ENCODE measurements at regions not wholly inside any gene's neighbourhood (a gene's known extent, or its start where the extent isn't known, plus 50 kb on each side); places are given as distances from the start of the nearest gene placed in this dataset.
"Not testable (repeated sequence)": the region's sequence is repeated elsewhere in the genome, so short reads cannot be mapped to it uniquely, and the experiment has no call there.

DNA sequence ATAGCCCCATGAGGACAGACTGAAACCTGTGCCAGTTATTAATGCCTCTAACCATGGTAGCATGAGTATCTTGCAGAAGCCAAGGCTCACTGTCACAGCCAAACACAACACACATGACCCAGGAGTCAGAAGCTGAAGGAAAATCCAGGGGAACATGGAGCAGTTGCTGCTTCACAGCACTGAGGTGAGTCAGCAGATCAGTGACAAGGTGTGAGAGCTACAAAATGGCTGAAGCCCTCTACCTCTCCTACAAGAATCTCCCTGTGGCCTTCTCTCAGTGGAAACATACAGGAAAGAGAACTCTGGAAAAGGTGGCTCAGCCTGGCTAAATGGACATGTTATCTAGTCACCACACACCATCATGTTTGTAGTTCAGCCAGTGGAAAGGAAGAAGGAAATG, 93.5 kb downstream of the NAB1 start:
- DNase-seq: no peak

GRCh38 chr2:190744041-190744440, 95.2 kb downstream of the NAB1 start:
- no peak for DNase-seq

DNA sequence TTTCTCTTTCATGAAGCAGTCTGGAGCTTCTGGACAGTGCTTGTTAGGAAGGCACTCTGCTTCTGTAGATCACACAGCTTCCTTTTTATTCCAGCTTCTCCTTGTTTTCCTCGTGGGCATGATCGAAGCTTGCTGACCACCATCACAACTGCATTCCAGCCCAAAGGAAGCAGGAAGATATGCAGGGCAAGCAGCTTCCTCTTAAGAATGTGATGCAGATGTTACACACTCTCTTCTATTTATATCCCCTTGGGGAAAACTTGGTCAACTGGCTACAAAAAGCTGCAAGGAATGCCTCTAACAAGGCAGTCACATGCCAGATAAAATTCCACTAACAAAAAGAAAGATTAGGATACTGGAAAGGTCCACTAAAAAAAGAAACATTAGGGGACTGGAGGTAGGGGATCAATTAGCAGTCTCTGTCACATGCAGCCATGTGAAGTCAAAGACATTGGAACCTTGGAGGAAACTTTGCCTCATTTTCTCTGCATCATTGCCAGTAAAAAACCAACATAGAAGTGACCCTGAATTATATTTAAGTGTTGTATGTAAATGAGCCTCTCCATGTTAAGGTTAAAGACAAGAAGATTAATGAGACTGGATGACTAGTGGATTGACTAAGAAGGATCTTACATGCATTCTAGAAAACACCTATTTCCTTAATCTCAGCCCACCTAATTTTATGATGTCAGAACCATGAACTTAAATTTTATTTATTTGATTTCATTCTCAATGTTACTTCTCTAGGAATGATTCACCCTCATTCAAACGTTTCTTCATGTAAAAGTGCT, 98.3 kb downstream of the NAB1 start:
- no peak for DNase-seq

DNA sequence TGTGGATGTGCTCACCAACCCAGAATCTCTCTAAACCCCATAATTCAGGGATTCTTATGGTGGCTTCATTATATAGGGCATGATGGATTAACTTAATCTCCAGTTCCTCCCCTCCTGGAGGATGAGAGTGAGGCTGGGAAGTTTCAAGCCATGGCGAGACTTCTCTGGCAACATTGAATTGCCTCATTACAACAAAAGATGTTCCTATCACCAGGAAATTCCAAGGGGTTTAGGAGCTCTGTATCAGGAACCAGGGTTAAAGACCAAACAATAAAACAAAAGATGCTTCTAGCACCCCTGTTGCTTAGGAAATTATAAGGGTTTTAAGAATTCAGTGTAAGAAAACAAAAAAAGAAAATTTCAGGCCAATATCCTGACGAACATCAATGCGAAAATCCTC, 100.1 kb downstream of the NAB1 start:
- DNase-seq: no peak

- DNase-seq: no peak
Observed at GRCh38 chr2:190755772-190756415, 107.0 kb downstream of the NAB1 start.

DNA sequence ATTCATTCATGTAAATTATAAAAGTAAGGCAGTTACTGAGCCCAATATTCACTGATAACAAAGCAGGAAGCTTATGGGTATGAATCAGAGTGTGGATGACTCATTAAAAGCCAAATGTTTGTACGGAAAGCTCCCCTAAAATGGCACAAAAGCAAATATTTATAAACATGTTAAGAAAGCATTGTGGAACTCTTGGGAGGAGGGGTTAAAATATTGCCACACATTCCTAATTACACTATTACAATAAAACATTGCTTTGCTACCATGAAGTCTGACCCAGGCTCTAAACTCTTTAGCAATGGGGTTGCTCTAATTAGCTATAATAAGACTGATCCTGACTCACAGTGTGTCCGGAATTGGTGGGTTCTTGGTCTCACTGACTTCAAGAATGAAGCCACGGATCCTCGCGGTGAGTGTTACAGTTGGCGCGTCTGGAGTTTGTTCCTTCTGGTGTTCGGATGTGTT, 110.9 kb downstream of the NAB1 start:
- no peak for DNase-seq

DNA sequence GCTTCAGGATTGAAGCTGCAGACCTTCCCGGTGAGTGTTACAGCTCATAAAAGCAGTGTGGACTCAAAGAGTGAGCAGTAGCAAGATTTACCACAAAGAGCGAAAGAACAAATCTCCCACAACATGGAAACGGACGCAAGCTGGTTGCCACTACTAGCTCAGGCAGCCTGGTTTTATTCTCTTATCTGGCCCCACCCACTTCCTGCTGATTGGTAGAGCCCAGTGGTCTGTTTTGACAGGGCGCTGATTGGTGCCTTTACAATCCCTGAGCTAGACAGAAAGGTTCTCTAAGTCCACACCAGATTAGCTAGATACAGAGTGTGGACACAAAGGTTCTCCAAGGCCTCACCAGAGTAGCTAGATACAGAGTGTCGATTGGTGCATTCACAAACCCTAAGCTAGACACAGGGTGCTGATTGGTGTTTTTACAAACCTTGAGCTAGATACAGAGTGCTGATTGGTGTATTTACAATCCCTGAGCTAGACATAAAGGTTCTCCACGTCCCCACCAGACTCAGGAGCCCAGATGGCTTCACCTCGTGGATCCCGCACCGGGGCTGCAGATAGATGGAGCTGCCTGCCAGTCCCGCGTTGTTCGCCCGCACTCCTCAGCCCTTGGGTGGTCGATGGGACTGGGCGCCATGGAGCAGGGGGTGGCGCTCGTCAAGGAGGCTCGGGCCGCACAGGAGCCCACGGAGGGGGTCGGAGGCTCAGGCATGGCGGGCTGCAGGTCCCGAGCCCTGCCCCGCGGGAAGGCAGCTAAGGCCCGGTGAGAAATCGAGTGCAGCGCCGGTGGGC, 111.7 kb downstream of the NAB1 start:
- DNase-seq: not testable (repeated sequence)

DNA sequence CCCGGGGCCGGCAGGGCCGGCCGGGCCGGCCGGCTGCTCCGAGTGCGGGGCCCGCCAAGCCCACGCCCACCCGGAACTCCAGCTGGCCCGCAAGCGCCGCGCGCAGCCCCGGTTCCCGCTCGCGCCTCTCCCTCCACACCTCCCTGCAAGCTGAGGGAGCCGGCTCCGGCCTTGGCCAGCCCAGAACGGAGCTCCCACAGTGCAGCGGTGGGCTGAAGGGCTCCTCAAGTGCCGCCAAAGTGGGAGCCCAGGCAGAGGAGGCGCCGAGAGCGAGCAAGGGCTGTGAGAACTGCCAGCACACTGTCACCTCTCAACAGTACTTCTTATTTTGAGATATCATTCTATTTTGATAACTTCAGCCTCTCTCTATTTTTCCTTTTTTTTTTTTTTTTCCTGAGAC, 112.3 kb downstream of the NAB1 start:
- DNase-seq: not testable (repeated sequence)

DNA sequence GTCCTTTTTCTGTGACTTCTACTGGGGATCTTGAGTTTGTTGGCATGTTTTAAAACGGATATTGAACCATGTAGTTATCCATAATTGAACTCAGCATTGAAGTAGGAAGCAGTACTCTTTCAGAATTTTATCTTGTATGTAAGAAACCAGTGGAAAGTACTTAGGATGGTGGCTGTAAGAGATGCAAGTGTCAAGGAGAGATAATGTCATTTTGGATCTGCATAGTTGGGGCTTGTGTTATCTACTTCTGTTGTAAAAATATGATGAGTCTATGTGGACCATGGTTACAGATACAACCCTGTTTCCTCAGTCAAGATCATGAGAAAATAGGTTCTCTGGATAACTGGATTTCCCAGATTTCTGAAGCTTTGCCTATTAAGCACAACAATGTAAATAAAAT, 113.7 kb downstream of the NAB1 start:
- no peak for DNase-seq

- DNase-seq: no peak
Observed at GRCh38 chr2:190763100-190763499, 114.2 kb downstream of the NAB1 start.

DNA sequence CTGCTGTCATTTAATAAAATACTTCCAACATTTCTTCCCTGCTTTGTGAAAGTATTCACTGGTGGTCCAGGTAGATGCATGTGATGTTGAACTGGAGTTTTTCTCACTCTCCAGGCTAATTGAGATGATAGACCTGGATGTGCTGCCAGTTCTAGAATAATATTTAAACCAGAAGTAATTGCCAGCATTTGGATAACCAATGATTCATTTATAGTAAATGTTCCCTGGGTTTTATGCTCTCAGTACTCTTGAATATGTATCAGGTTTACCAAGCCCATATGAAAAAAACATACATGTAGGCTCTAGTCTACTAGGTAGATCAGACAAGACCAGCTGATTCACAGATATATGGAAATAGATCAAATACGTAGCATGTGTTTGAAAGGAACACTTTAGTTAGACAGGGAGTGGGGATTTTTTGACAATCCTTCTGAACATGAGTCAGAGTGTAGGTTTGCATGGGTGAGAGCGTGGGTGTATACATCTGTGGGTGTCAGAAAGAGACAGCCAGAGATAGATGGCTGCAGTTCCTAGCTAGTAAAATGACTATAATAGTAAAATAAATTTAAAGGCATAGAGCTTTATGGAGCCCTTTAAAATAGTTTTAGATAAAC, 115.1 kb downstream of the NAB1 start:
- DNase-seq: no peak

DNA sequence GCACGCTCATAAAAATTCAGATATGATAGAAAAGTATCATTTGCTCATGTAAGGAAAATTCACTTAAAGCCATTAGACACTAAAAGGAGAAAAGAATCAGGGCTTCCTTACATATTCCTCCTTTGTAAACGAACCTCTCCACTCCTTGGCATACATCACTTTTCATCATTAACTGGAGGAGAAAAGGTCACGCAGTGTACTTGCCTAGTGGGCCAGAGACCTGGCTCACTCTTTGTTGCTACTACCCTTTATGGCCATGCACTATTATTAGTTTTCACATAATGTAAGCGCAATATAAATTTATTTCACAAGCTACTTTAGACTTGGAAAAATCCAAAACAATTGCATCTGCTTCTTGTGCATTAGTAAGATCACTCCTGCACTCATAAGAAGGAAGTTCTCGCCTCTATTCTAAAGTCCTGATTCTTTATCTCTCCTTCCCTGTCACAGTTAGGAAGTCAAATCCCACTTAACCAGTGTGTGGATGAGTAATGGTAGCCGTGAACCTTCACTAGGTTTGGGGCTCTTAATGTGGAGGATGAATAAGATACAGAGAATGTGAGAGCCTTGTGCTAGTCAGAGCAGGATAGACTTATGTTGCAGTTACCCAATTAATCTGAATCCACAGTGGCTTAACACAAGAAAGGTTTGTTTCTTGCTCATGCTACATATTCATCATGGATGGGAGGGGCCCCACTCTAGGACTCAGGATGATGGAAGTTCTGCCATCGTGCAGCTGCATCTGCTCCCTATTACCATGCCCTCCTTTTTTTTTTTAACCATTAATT, 115.0 kb upstream of the GLS start:
- no peak for DNase-seq

DNA sequence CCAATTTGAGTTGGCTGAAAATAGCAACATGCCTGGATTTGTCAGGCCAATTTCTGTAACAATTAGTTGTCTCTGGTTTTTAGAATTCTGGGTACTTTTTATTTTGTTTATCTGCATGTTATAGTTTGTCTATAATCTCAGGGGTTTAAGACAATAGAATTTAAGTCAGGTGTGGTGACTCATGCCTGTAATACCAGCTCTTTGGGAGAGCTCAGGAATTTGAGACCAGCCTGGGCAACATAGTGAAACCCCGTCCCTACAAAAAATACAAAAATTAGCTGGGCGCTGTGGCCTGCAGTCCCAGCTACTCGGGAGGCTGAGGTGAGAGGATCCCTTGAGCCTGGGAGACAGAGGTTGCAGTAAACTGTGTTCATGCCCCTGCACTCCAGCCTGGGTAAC, 114.4 kb upstream of the GLS start:
- DNase-seq: no peak

DNA sequence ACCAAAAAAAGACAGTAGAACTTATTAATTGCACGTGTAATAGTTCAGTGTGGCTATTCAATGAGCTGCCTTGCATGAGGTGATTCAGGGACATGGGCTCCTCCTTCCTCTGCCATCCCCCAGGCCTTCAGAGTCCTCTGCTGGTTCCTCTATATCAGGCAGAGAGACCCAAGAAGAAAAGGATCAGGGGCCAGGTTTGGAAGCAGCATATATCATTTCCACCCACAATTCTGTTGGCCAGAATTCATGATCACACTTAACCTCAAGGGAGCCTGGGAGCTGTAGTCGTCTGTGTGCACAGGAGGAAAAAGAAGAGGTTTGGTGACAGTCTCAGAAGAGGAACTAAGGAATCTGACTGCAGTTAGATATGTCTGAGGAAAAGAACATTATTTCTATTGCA, 114.0 kb upstream of the GLS start:
- no peak for DNase-seq

- no peak for DNase-seq
Observed at GRCh38 chr2:190767821-190768220, 112.8 kb upstream of the GLS start.

- DNase-seq: no peak
Observed at GRCh38 chr2:190769258-190769657, 111.4 kb upstream of the GLS start.

GRCh38 chr2:190771726-190772125, 108.9 kb upstream of the GLS start:
- DNase-seq: no peak

DNA sequence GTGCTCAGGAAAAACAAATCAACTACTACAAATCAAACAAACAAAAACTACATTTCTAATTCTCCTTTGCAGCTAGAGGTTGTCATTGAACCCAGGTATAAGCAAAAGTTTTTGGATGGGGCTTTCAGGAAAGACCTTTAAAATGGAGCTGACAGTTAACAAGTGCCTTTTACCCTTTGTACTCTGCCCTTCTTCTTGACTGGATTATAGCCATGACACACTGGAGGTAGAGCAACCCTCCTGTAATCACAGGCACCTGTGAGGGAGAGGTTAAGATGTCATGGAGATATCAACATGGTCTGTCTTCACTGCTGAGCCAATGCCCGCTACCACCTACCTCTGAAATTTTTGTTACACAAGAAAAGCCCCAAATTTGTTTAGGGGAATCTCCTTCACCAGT, 100.0 kb upstream of the GLS start:
- no peak for DNase-seq

DNA sequence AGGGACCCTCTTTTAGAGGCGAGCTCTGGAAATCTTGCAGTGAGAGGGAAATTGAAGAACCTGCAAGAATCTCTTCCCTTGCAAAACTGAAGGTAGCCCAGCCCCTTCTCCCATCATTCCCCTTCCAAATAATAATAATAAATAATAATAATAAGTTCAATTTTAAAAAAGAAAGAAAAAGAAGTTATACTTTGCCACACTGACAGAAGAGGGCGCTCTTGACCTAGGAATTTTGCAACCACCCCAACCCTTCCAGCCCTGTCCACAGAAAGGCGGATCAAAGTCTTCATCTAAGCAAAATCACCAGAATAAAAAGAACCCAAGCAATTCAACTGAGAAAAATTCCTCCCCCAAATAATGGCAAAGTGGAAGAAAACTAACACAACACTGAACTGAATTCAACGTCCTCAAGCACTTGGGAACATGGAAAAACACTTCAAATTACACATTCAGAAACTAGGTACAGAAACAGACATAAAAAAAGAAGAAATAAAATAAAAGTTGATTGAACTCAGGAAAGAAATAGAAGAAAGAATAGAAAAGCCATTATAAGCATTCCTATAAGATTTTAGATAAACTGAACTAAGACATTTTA, 98.9 kb upstream of the GLS start:
- DNase-seq: no peak

- DNase-seq: no peak
Observed at GRCh38 chr2:190782264-190782663, 98.4 kb upstream of the GLS start.

DNA sequence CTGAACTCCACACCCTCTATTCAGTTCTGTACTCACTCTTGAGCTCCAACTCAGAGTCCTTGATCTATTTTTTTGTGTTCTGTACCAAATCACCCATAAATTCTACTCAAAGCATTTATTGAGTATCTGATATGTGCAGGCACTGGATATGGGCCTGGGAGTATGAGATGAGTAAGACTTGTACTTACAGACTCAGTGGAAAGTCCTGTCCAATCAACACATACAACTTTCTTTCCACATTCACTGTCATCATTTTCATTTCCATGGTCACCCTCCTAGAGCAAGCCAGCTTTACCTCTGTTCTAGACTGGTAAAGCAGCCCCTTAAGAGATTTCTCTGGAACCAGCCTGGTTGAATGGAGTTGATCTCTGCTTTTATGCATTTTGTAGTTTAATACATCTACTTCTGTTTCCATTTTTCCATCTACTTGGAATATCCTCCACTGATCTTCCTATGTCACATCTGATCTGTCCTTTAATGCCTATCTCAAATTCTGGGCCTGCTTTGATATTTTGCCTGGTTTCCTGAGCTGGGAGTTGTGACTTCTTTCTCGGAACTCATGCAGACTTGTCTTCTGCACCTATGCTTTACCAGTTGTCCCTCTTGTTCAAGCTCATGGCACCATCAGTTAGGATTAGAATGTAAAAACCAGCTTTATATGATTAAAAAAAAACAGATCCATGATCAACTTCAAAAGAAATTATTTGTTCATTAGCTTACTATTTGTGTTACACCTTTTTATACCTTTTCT, 96.9 kb upstream of the GLS start:
- no peak for DNase-seq

Measured in NK-92 treated with Interleukin-12 subunit alpha and Interleukin-12 subunit beta, amount 100 ng/mL, for 24 hours (cell line).